Peyer's patch (tissue), 4 donors: ENCODE measurements at regions not wholly inside any gene's neighbourhood (a gene's known extent, or its start where the extent isn't known, plus 50 kb on each side); places are given as distances from the start of the nearest gene placed in this dataset.
"Not testable (repeated sequence)": the region's sequence is repeated elsewhere in the genome, so short reads cannot be mapped to it uniquely, and the experiment has no call there.

Experiments
- DNase-seq, 3 donors: peaks; one replicate each; pipeline ENCODE4 v3.0.0-alpha.2; 2017 to 2019
- H3K27ac ChIP-seq, 4 donors: fragments of 200-600 bp; sonication (generic); one replicate each; pipeline ENCODE4 v1.5.1; 2016 to 2019
- H3K27me3 ChIP-seq, 2 donors: fragments of 200-600 bp; sonication (generic); one replicate each; pipeline ENCODE4 v1.5.1; 2019
- H3K36me3 ChIP-seq, 3 donors: fragments of 200-600 bp; sonication (generic); one replicate each; pipeline ENCODE4 v1.5.1; 2016 to 2019
- H3K4me1 ChIP-seq, 4 donors: fragments of 200-600 bp; sonication (generic); one replicate each; pipeline ENCODE4 v1.5.1; 2016 to 2019
- H3K4me3 ChIP-seq, 4 donors: fragments of 200-600 bp; sonication (generic); 1 replicate in 3 of 4; 2 replicates in 1 of 4; pipeline ENCODE4 v1.5.1; 2016 to 2019; ENCODE audit warnings: mild to moderate bottlenecking in 1 of 4
- H3K9me3 ChIP-seq, 4 donors: fragments of 200-600 bp; sonication (generic); one replicate each; pipeline ENCODE4 v1.5.1; 2016 to 2019; ENCODE audit warnings: mild to moderate bottlenecking in 1 of 4
- CTCF ChIP-seq, 6 experiments: fragments of 450-650 bp in 4 of 6; fragments of 200-600 bp in 2 of 6; sonication (generic) in 1 of 6; IDR thresholded peaks; one replicate each; pipeline ENCODE4 v1.5.1; 2017 to 2019; ENCODE audit warnings: antibody characterized with exemption in 6 of 6, mild to moderate bottlenecking in 3 of 6, moderate library complexity in 1 of 6
- POLR2A ChIP-seq, 2 donors: fragments of 450-650 bp; IDR thresholded peaks; one replicate each; pipeline ENCODE4 v1.5.1; 2017; ENCODE audit warnings: antibody characterized with exemption in 2 of 2, mild to moderate bottlenecking in 2 of 2, moderate library complexity in 2 of 2

DNA sequence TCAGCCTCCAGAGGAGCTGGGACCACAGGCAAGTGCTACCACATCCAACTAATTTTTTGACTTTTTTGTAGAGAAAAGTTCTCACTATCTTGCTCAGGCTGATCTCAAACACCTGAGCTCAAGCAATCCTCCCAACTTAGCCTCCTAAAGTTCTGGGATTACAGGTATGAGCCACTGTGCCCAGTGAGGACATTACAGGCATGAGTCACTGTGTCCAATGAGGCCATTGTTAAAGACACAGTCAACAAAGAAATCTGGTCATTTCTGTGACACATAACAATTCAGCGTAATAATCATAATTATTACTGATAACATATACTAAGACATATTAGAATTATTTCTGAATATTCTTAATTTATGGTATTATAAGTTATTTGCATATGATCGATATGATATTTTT lies 463.4 kb upstream of the NDN start:
- TF ChIP-seq POLR2A (IDR thresholded peaks at IDR 0.05) (no peak), CTCF (IDR thresholded peaks at IDR 0.05) (no peak)
- Histone ChIP-seq H3K36me3 (no peaks in the 10 kb centered on the region), H3K9me3 (no peaks in the 10 kb centered on the region), H3K4me1 (no peaks in the 10 kb centered on the region), H3K27me3 (no peaks in the 10 kb centered on the region), H3K4me3 (no peak overlapping the region), H3K27ac (no peak overlapping the region)
- DNase-seq = no peak

DNA sequence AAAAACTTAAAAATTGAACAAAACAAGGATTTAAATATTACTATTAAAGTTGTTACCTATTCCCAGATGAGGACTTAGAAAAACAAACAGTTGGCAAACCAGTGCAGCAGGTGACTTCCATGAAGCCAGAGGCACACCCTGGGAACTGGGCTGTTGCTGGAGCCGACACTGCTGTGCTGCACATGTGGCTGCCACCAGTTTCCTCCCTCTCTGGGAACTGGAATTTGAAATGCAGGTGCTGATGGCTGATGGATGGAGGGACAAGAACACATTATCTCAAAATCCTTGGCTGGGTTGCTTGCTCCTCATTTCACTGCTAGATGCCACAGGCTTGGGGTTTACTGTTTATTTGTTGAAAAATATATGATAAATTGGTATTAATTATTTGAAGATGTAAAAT lies 471.2 kb upstream of the NDN start:
- H3K9me3 ChIP-seq, H3K27ac ChIP-seq, H3K4me1 ChIP-seq, H3K4me3 ChIP-seq, DNase-seq, H3K36me3 ChIP-seq, H3K27me3 ChIP-seq: not testable (repeated sequence)

DNA sequence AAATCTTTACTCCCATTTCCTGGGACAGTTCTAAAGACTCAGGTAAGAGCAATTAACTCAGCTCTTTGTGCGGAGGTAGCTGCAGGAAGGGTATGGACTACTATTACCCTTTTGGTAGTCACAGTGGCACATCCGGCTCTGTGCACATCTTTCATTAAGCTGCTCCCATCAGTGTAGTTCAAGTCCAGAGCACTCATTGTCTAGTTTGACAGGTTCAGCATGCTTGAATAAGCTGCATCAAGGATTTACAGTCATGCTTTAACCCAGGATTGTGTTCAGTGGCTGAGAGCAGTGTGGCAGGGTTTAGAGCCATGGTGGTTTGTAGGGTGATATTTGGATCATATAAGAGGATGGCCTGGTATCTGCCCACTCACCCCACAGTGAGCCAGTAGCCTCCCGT lies 478.4 kb upstream of the NDN start:
- not testable (repeated sequence) for H3K36me3 ChIP-seq, DNase-seq, H3K9me3 ChIP-seq, H3K27me3 ChIP-seq, H3K4me1 ChIP-seq, H3K4me3 ChIP-seq, H3K27ac ChIP-seq

DNA sequence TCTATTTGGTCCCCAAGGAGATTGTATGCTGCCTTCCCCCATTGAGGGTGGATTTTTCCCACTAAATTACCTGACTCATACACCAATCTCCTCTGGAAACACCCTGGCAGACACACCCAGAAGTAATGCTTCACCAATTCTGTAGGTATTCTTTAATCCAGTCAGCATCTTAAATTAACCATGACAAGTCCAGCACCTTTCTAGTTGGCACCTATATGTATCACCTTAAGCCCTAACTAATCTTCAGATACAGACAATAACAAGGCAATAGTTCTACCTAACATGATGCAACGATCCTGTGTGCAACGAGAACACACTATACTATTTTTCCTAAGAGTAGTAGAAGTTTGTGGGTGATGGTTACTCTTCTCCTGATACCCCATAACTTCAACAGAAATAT lies 473.3 kb upstream of the NPAP1 start:
- H3K36me3 ChIP-seq, H3K9me3 ChIP-seq, H3K4me1 ChIP-seq, H3K27ac ChIP-seq, DNase-seq, H3K4me3 ChIP-seq, H3K27me3 ChIP-seq: not testable (repeated sequence)

DNA sequence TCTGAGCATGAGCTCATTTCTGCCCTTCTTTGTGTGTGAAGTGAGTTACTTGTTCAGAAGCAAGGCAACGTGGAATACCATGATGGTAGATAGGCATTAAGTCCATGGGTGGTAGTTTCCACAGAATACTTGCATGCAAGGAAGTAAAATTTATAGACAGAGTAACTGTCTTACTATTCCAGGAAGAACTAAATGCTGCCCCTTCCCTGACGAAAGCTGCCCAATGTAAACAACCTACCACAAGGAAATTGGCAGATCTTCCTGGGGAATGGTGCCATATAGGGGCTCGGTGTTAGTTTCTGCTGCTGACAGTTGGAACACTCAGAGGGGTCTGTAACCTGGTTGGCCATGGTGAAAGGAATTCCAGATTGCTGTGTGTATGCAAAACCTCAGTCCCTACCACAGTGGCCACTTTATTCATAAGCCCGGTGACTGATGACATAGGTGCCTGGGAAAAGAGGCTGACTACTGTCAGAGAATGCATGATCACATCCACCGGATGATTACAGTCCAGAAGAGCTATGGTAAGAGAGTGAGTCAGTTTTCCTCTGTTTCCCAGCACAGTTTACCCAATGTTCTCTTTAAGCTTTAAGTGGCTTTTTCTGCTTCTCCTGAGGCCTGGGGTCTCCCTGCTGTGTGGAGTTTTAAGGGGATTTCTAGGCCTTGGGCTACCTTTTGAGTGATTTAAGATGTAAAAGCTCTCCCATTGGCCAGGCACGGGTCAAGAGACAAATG lies 463.7 kb upstream of the NPAP1 start:
- H3K27me3 ChIP-seq, H3K27ac ChIP-seq, H3K9me3 ChIP-seq, DNase-seq, H3K36me3 ChIP-seq, H3K4me3 ChIP-seq, H3K4me1 ChIP-seq: not testable (repeated sequence)

- H3K27ac ChIP-seq = no peak overlapping the region
- H3K4me3 ChIP-seq = no peak overlapping the region
- H3K9me3 ChIP-seq = no peaks in the 10 kb centered on the region
- H3K27me3 ChIP-seq = no peaks in the 10 kb centered on the region
- H3K4me1 ChIP-seq = no peaks in the 10 kb centered on the region
- H3K36me3 ChIP-seq = no peaks in the 10 kb centered on the region
- no peak for DNase-seq
- TF ChIP-seq CTCF (IDR thresholded peaks at IDR 0.05) (no peak), POLR2A (IDR thresholded peaks at IDR 0.05) (no peak)
These were observed 451.8 kb upstream of the NPAP1 start for GRCh38 chr15:24223739-24224138.

GRCh38 chr15:24224161-24224560 lies 451.4 kb upstream of the NPAP1 start:
- H3K27ac ChIP-seq = no peak overlapping the region
- no peak overlapping the region for H3K4me3 ChIP-seq
- no peaks in the 10 kb centered on the region for H3K36me3 ChIP-seq
- TF ChIP-seq POLR2A (IDR thresholded peaks at IDR 0.05) (no peak), CTCF (IDR thresholded peaks at IDR 0.05) (no peak)
- no peaks in the 10 kb centered on the region for H3K27me3 ChIP-seq
- H3K4me1 ChIP-seq = no peaks in the 10 kb centered on the region
- H3K9me3 ChIP-seq = no peaks in the 10 kb centered on the region
- no peak for DNase-seq

GRCh38 chr15:24228922-24229321 lies 446.7 kb upstream of the NPAP1 start:
- not testable (repeated sequence) for H3K36me3 ChIP-seq, H3K9me3 ChIP-seq, H3K27me3 ChIP-seq, H3K27ac ChIP-seq, DNase-seq, H3K4me1 ChIP-seq, H3K4me3 ChIP-seq

GRCh38 chr15:24233134-24233533 lies 442.4 kb upstream of the NPAP1 start:
- DNase-seq, H3K9me3 ChIP-seq, H3K4me1 ChIP-seq, H3K27me3 ChIP-seq, H3K27ac ChIP-seq, H3K4me3 ChIP-seq, H3K36me3 ChIP-seq: not testable (repeated sequence)

GRCh38 chr15:24240580-24240979 lies 435.0 kb upstream of the NPAP1 start:
- not testable (repeated sequence) for DNase-seq, H3K27me3 ChIP-seq, H3K4me1 ChIP-seq, H3K27ac ChIP-seq, H3K4me3 ChIP-seq, H3K36me3 ChIP-seq, H3K9me3 ChIP-seq

DNA sequence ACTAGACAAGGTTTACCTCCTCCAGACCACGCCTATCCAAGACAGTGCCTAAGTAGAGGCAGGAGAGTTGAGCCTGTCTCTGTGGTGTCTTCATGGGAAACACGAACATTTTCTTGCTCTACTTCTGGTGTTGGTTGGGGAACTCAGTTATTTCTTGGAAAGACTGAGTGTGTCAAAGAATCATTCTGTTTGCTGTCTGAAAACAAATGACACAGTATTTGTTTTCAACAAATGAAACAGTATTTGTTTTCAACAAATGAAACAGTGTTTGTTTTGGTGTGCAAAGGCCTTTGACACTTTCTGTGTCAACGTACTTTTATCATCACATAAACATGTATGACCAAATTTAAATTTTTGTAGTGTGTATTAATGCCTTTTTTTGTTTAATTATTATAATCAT lies 416.5 kb upstream of the NPAP1 start:
- not testable (repeated sequence) for H3K36me3 ChIP-seq, H3K27ac ChIP-seq, DNase-seq, H3K27me3 ChIP-seq, H3K9me3 ChIP-seq, H3K4me1 ChIP-seq, H3K4me3 ChIP-seq

DNA sequence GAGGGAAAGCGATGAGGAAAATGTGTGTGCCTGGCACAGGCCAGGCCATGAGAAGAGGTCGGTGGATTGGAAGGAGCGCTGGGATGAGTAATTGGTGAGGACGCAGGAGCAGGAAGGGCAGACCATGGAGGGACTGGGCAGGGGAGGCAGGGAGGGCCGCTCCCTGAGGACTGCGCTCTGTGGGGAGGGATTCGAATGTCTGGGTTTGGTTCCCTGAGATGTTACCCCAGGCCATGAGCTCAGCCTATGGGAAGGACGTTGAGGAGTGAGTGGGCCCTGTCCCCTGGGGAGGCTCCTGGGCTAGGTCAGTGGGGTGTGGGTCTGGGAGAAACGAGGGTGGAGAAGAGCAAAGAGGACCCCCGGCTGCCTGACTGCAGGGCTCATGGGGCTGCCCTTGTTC lies 415.2 kb upstream of the NPAP1 start:
- not testable (repeated sequence) for H3K36me3 ChIP-seq, H3K27me3 ChIP-seq, DNase-seq, H3K27ac ChIP-seq, H3K4me1 ChIP-seq, H3K9me3 ChIP-seq, H3K4me3 ChIP-seq
